AG10803 (cell line): ENCODE measurements at regions not wholly inside any gene's neighbourhood (a gene's known extent, or its start where the extent isn't known, plus 50 kb on each side); places are given as distances from the start of the nearest gene placed in this dataset.

ENCODE experiments used
- DNase-seq: peaks from one replicate; pipeline ENCODE4 v3.0.0; 2010; ENCODE audit warnings: low read depth
- H3K4me3 ChIP-seq: 2 replicates; pipeline ENCODE4 v1.5.1; 2011; ENCODE audit warnings: mild to moderate bottlenecking, low read length, control low read depth
- TF ChIP-seq, protein P1 (sequence below): conservative IDR thresholded peaks from 2 replicates; pipeline ENCODE4 v1.5.1; 2011; ENCODE audit warnings: mild to moderate bottlenecking, low read length, control low read depth, inconsistent platforms

- no peak overlapping the region for H3K4me3 ChIP-seq
- TF ChIP-seq, protein P1, sequence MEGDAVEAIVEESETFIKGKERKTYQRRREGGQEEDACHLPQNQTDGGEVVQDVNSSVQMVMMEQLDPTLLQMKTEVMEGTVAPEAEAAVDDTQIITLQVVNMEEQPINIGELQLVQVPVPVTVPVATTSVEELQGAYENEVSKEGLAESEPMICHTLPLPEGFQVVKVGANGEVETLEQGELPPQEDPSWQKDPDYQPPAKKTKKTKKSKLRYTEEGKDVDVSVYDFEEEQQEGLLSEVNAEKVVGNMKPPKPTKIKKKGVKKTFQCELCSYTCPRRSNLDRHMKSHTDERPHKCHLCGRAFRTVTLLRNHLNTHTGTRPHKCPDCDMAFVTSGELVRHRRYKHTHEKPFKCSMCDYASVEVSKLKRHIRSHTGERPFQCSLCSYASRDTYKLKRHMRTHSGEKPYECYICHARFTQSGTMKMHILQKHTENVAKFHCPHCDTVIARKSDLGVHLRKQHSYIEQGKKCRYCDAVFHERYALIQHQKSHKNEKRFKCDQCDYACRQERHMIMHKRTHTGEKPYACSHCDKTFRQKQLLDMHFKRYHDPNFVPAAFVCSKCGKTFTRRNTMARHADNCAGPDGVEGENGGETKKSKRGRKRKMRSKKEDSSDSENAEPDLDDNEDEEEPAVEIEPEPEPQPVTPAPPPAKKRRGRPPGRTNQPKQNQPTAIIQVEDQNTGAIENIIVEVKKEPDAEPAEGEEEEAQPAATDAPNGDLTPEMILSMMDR = no peak
- no peak for DNase-seq
Measured at GRCh38 chr13:61778531-61778930, 362.9 kb upstream of the PCDH20 start.

DNA sequence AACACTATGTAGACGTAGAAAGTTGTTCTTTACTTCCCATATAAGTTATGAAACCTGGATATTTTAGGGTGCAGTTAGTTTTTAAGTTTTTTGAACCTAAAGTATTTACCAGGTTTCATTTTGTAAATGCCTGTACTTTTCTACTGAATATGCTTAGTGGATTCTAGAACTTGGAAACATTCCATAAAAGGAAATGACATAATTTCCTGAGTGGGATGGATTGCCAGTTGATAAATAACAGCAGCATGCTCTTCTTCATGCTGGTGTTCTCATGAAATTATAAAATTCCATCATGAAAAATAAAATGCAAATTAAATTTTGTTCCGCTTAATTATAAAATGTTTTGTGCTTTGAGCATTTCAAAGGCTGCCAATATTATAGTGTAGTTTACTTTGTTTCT is 362.2 kb upstream of the PCDH20 start:
- TF ChIP-seq, protein P1 = no peak
- H3K4me3 ChIP-seq = no peak overlapping the region
- DNase-seq = no peak

DNA sequence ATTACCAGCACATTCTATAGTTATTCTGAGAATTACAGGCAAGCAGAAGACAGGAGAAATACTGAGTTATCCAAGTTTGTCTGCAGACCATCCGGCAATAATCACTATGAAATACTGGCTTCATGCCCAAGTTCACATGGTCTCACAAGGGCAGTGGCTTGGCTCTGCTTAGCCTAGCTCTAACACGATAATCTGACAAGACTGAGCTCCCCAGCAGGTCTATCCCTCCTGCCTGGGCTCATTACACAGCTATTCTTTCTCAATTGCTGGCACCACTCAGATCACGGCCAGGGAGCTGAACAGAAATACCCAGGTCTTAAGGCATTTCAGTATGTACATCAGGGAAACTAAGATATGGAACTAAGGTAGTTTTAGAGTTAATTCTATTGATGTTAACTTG is 361.6 kb upstream of the PCDH20 start:
- DNase-seq = no peak
- TF ChIP-seq, protein P1 = no peak
- no peak overlapping the region for H3K4me3 ChIP-seq

GRCh38 chr13:61774903-61775302 is 359.3 kb upstream of the PCDH20 start:
- no peak for DNase-seq
- H3K4me3 ChIP-seq = no peak overlapping the region
- TF ChIP-seq, protein P1 = no peak

DNA sequence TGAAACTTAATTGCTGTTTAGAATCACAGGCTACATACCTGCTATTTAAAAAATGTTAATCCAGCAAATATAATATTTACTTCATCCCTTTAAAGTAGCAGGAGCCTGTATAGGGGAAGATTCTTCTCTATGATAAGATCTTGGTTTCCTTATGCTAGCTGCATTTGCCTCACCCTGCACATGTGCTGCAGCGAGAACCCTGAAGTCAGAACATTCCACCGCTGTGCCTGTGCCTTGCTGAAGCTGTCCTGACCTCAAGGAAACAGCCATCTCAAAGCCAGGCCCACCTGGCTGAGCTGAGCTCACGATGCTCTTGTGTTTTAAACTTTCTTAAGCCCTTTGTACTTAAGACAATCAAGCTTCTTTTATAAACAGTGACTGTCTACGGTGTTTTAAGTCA is 355.0 kb upstream of the PCDH20 start:
- TF ChIP-seq, protein P1 = no peak
- no peak overlapping the region for H3K4me3 ChIP-seq
- DNase-seq = no peak

DNA sequence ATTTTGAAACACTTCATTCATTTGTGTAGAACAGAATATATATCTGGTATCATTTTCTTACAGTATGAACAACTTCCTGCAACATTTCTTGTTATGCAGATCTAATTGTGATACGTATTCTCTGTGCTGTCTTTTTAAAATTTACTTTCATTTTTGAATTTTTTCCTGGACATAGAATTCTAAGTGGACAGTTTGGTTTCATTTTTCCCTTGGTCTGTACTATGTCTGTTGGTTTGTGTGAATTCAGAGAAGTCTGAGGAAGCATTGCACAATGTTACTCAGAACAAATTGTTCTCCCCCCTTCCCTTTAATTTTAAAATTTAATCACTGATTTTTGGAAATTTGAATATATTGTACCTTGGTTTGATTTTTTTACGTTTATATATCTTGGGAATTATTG is 352.5 kb upstream of the PCDH20 start:
- H3K4me3 ChIP-seq = no peak overlapping the region
- no peak for DNase-seq
- TF ChIP-seq, protein P1 = no peak

DNA sequence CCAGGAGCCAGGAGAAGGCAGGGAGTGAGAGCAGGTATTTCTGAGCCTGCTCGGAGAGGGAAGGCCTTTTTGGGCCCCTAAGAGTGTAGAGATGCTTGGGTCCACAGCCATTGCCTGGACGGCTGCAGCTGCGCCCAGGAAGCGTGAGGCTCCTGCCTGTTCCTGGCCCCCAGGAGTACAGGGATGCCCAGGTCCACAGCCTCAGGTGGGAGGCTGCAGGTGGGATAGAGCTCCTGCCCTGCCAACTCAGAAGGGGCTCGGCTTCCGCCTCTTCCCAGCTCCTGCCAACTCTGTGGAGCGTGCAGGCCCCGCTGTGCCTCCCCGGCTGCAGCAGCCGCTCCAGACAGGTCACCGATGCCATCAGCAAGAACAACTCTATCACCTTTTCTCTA is 351.0 kb upstream of the PCDH20 start:
- no peak overlapping the region for H3K4me3 ChIP-seq
- TF ChIP-seq, protein P1 = no peak
- DNase-seq = no peak
